ENCODE measurements at regions not wholly inside any gene's neighbourhood (a gene's known extent, or its start where the extent isn't known, plus 50 kb on each side); places are given as distances from the start of the nearest gene placed in this dataset.

GRCh38 chrX:122596998-122597397 is 587.1 kb upstream of the GRIA3 start:
- Histone ChIP-seq H3K9me3 (ENCODE audit: control insufficient read depth in 4 of 4, low read length in 3 of 4) (peaks cover 0 to 3% (median 0%) of the 10 kb centered on the region in 4 donors), H3K4me1 (ENCODE audit: control insufficient read depth in 4 of 4, insufficient read depth in 4 of 4, low read length in 3 of 4) (no peaks in the 10 kb centered on the region), H3K27me3 (ENCODE audit: control insufficient read depth in 4 of 4, insufficient read depth in 4 of 4, low read length in 3 of 4) (no peaks in the 10 kb centered on the region), H3K4me3 (ENCODE audit: low read depth in 1 of 3, low read length in 3 of 3) (no peak overlapping the region), H3K36me3 (ENCODE audit: control insufficient read depth in 4 of 4, insufficient read depth in 3 of 4, low read depth in 1 of 4, low read length in 3 of 4) (no peaks in the 10 kb centered on the region), H3K27ac (ENCODE audit: low read depth in 1 of 2, low read length in 2 of 2) (no peak overlapping the region), H3K9ac (ENCODE audit: low read depth in 1 of 2, low read length in 2 of 2) (no peak overlapping the region)
- DNase-seq (ENCODE audit: low spot score) = no peak
- TF ChIP-seq FOXA2 (IDR thresholded peaks at IDR 0.05) (no peak), HNF4G (IDR thresholded peaks at IDR 0.05) (no peak), RXRA (IDR thresholded peaks at IDR 0.05) (no peak), EGR1 (IDR thresholded peaks at IDR 0.05; ENCODE audit: low read depth in 2 of 2) (no peak), ZBTB33 (IDR thresholded peaks at IDR 0.05) (no peak), JUND (IDR thresholded peaks at IDR 0.05) (no peak), NR2F2 (IDR thresholded peaks at IDR 0.05) (no peak), GABPA (IDR thresholded peaks at IDR 0.05 in 1 of 2, conservative IDR thresholded peaks at IDR 0.05 in 1 of 2) (no peak), TAF1 (conservative IDR thresholded peaks at IDR 0.05) (no peak), YY1 (IDR thresholded peaks at IDR 0.05) (no peak), SP1 (IDR thresholded peaks at IDR 0.05) (no peak), HNF4A (conservative IDR thresholded peaks at IDR 0.05) (no peak)

- H3K4me1 ChIP-seq (ENCODE audit: control insufficient read depth in 4 of 4, insufficient read depth in 4 of 4, low read length in 3 of 4) = no peaks in the 10 kb centered on the region
- H3K27ac ChIP-seq (ENCODE audit: low read depth in 1 of 2, low read length in 2 of 2) = no peak overlapping the region
- H3K9ac ChIP-seq (ENCODE audit: low read depth in 1 of 2, low read length in 2 of 2) = no peak overlapping the region
- no peak for DNase-seq (ENCODE audit: low spot score)
- no peaks in the 10 kb centered on the region for H3K9me3 ChIP-seq (ENCODE audit: control insufficient read depth in 4 of 4, low read length in 3 of 4)
- TF ChIP-seq RAD21 (IDR thresholded peaks at IDR 0.05) (no peak), NR2F2 (IDR thresholded peaks at IDR 0.05) (no peak), HNF4A (conservative IDR thresholded peaks at IDR 0.05) (peak in 1 of 2 donors; percentile 32)
- 28% methylated on average over 1 of the region's 1 CpG for WGBS
- no peaks in the 10 kb centered on the region for H3K36me3 ChIP-seq (ENCODE audit: control insufficient read depth in 4 of 4, insufficient read depth in 3 of 4, low read depth in 1 of 4, low read length in 3 of 4)
- no peaks in the 10 kb centered on the region for H3K27me3 ChIP-seq (ENCODE audit: control insufficient read depth in 4 of 4, insufficient read depth in 4 of 4, low read length in 3 of 4)
- H3K4me3 ChIP-seq (ENCODE audit: low read depth in 1 of 3, low read length in 3 of 3) = no peak overlapping the region
These were observed 561.3 kb upstream of the GRIA3 start for GRCh38 chrX:122622795-122623194.

- TF ChIP-seq TAF1 (conservative IDR thresholded peaks at IDR 0.05) (no peak), ATF3 (IDR thresholded peaks at IDR 0.05) (no peak), GABPA (IDR thresholded peaks at IDR 0.05 in 1 of 2, conservative IDR thresholded peaks at IDR 0.05 in 1 of 2) (no peak), CTCF (IDR thresholded peaks at IDR 0.05; ENCODE audit: low read depth, low read length, missing input control) (no peak), REST (IDR thresholded peaks at IDR 0.05) (no peak), HNF4A (conservative IDR thresholded peaks at IDR 0.05) (no peak), RXRA (IDR thresholded peaks at IDR 0.05) (no peak), ZBTB33 (IDR thresholded peaks at IDR 0.05) (no peak), NR2F2 (IDR thresholded peaks at IDR 0.05) (no peak), SP1 (IDR thresholded peaks at IDR 0.05) (no peak), HNF4G (IDR thresholded peaks at IDR 0.05) (no peak), FOXA1 (IDR thresholded peaks at IDR 0.05) (no peak), EGR1 (IDR thresholded peaks at IDR 0.05; ENCODE audit: low read depth in 2 of 2) (no peak), YY1 (IDR thresholded peaks at IDR 0.05) (no peak)
- no peaks in the 10 kb centered on the region for H3K9me3 ChIP-seq (ENCODE audit: control insufficient read depth in 4 of 4, low read length in 3 of 4)
- no peak overlapping the region for H3K4me3 ChIP-seq (ENCODE audit: low read depth in 1 of 3, low read length in 3 of 3)
- H3K27me3 ChIP-seq (ENCODE audit: control insufficient read depth in 4 of 4, insufficient read depth in 4 of 4, low read length in 3 of 4) = no peaks in the 10 kb centered on the region
- H3K27ac ChIP-seq (ENCODE audit: low read depth in 1 of 2, low read length in 2 of 2) = no peak overlapping the region
- H3K36me3 ChIP-seq (ENCODE audit: control insufficient read depth in 4 of 4, insufficient read depth in 3 of 4, low read depth in 1 of 4, low read length in 3 of 4) = no peaks in the 10 kb centered on the region
- 92% methylated on average over 2 of the region's 2 CpGs for WGBS
- no peaks in the 10 kb centered on the region for H3K4me1 ChIP-seq (ENCODE audit: control insufficient read depth in 4 of 4, insufficient read depth in 4 of 4, low read length in 3 of 4)
- H3K9ac ChIP-seq (ENCODE audit: low read depth in 1 of 2, low read length in 2 of 2) = no peak overlapping the region
- no peak for DNase-seq (ENCODE audit: low spot score)
These were observed 558.8 kb upstream of the GRIA3 start for GRCh38 chrX:122625239-122625638.
